NCI-H1694 (cell line): ENCODE measurements at regions not wholly inside any gene's neighbourhood (a gene's known extent, or its start where the extent isn't known, plus 50 kb on each side); places are given as distances from the start of the nearest gene placed in this dataset.
"Not testable (repeated sequence)": the region's sequence is repeated elsewhere in the genome, so short reads cannot be mapped to it uniquely, and the experiment has no call there.

Experiments
- DNase-seq: peaks from one replicate; lab custom pipeline; 2025; lab: John Stamatoyannopoulos, UW

DNA sequence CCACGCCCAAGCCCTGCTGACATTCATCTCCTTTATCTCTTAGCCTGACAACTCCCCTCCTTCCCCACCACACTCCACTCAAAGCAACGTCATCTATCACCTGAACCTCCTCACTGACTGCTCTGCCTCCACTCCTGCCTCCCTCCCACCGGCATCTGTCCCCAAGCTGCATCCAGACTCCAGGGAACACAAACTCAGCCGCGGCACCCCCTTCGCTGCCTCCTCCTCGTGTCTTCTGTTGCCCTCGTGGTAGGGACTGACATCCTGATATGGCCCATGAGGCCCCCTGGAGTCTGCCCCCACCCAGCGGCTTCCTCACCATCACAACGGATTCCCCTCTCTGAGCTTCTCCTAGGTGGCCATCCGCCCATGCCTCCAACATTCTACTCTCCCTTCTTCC is 101.0 kb upstream of the TAS2R1 start:
- no peak for DNase-seq

DNA sequence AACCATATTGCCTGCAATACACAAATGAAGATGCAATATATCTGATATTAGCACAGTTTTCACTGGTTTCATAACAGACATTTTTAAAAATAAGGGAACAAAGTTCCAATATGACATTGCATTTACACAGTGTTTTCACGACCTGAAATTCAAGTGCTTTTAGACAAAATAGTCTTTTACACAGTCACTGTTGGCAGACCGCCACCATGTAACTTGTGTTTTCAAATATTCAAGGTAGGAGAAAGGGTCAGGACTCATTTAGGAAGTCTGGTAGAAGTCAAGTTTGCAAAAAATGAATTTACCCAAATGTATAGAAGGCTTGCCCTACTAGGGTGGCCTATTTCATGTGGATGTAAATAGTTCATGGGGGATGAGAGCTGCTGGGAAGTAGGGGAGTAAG is 98.1 kb upstream of the TAS2R1 start:
- no peak for DNase-seq

DNA sequence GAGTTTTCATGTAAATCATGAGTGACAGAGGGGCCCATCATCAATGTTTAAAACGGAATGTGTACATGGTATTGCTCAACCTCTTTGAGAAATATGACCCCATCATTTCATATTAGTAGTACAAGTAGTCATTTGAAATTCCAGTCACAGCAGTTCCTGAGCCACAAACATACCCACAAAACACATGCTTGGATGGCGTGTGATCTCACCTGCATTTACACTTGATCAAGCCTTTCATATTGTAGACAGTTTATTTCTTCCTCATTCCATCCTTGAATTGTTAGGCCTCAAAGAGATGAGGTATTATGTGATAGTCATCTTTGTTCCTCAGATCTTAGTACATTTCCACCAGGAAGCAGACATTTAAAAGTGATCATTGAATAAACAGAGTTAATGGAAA is 96.8 kb upstream of the TAS2R1 start:
- DNase-seq = no peak

DNA sequence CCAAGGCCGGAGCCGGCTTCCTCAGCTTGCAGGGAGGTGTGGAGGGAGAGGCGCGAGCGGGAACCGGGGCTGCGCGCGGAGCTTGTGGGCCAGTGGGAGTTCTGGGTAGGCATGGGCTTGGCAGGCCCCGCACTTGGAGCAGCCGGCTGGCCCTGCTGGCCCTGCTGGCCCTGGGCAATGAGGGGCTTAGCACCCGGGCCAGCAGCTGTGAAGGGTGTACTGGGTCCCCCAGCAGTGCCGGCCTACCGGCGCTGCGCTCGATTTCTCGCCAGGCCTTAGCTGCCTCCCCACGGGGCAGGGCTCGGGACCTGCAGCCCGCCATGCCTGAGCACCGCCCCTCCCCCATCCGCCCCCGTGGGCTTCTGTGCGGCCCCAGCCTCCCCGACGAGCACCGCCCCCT is 95.1 kb upstream of the TAS2R1 start:
- DNase-seq = not testable (repeated sequence)

DNA sequence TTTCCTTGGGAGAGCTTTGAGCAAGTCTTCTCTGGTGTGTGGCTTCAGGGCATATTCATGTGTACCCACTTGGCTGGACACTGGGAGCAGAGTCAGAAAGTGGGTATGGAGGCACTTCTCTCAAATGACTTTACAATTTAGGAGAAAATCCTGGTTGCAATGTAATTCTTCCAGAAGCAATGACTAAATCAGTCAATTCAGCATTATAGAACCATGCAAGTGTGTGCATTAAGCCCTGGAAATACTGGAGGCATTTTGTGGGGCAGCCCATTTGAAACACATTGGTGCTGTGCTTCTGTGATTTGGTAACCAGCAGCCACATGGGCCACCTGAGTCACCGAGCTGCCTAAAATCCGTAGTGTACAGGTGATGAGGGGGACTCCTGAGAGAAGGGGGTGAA is 94.6 kb upstream of the TAS2R1 start:
- DNase-seq = no peak

DNA sequence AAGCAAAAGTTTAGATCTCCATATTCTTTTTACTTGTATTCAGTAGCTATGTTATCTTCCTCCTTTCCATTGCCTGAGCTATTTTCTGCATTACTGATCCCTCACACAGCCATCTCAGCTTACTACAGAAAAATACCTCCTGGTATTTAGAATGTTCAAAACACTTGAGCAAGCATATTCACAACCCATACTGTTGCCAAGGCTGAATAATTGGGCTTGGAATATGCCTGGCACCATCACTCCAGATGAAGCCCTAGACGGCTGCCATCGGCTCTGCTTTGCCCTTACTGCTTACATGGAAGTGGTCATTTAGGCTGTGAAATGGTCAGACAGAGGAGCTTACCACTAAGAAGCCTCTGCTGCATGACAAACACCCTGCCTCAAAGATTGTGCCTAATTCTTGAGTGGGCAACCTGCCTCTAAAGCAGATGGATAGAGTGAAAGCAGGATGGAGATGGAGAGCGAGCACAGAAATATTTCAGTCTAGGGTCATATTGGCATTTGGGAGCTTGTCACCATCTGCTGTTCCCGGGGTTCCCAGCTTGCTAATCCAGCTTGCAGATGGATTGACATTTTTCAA is 92.5 kb upstream of the TAS2R1 start:
- DNase-seq = no peak

DNA sequence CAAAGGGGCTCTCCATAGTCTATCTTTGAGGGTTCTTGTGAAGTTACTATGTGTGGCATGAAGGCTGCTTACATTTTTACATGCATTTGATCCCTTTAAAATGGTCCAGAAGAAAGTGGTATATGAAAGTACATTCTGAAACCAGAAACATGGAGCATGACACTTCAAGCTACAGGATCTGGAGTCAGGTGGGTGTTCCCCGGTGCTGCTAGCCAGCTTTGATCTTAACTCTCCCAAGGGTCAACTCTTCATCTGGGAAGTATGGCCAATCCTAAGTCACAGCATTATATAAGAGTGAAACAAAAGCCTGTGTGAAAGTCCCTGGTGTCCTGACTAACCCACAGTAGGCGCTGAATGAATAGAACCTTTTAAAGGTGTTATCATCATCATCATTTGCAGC is 91.0 kb upstream of the TAS2R1 start:
- DNase-seq = no peak

DNA sequence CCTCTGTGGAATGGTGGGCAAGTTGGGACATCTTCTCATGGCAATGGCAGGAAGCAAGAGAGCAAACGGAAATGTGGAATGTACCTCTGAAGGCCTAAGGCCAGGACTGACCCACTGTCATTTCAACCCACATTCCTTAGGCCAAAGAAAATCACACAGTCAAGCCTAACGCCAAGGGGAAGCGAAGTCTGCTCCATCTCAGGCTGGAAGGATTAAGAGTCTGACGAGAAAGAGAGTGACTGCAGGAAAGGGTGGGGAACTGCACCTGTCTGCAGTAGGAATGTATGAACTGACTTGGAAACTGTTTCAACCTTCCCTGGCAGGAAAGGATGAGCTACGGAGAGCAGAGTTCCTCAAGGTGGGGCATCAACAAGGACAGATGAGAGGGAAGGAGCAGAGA is 90.2 kb upstream of the TAS2R1 start:
- no peak for DNase-seq

DNA sequence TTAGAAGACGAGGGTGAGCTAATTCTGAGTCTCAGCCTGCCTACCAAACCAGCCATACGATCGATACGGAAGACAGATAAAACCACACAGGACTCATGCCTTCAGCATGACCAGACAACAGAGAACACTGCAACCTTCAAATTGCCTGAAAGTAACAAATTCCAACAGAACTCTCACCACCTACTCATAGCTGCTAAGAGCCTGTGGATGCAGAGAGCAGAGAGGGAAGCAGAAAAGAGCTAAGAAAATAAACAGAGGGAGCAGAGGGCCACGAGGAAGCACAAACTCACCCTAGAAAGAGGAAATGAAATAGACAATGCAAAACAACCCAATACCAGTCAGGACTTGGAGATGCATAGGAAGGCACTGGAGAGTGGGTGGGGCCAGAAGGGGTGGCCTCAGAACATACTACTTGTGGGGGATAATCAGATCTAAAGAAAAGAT is 86.7 kb upstream of the TAS2R1 start:
- no peak for DNase-seq

DNA sequence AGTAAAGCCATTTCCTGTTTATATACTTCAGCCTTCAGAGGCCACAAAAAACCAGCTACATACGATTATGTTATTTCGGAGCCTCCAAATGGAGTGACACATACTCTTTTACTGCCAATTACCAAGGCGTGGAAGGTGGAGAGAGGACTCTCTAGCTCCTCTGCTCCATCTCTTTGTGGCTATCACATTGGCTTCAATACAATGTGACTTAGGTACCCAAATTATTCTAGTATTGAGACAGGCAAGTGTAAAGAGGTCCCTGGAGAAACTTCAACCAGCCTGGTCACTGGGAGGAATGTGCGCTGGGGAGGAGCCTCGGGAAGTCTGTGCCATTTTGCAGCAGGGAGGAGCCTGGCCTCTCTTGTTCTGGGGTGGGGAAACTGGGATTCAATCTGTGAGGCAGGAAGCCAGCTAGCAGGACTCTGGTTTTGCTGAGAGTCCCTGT is 85.8 kb upstream of the TAS2R1 start:
- no peak for DNase-seq

DNA sequence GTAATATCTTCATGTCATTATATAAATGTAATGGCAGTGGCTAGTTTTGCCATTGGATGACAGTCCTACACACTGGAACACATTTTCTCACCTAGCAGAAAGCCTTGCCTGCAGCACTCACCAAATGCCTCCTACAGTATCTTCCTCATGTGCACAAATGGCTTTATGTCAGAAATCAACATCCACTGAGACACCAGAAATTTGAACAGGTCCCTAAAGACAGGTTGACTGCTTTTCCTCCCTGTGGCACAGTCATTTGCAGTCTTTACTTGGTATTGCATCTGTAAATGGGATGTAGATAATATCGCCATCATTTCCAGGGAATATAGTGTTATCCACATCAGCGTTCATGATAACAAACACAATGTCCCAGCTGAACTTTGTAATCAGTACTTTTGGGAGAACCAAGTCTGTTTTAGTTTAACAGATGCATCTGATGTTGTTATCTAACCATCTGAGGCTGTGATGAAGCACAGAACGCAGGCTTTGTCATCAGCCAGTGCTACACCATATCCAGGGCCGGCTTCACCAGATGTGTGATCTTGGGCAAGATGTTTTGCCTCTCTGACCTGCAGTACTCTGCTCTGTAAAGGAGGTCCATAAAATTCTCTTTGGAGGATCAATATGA is 83.9 kb upstream of the TAS2R1 start:
- DNase-seq = no peak

DNA sequence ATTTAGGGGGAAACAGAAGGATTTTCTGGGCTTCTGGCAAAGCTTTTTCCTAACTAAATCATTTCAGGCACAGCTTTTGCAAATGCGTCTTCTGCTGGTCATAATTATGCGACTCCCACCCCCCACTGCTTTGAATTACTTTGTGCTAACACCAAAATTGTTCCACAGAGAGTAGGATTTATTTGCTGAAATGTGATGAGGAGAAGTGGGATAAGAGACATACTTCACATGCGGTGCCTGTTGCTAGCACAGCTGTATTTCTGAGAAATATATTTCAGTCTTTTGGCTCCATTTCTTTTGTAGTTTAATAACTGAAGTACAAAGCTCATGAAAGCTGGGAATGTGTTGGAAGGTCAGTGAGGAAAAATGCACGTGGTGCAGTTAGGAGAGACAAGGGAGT is 83.2 kb upstream of the TAS2R1 start:
- DNase-seq = no peak

DNA sequence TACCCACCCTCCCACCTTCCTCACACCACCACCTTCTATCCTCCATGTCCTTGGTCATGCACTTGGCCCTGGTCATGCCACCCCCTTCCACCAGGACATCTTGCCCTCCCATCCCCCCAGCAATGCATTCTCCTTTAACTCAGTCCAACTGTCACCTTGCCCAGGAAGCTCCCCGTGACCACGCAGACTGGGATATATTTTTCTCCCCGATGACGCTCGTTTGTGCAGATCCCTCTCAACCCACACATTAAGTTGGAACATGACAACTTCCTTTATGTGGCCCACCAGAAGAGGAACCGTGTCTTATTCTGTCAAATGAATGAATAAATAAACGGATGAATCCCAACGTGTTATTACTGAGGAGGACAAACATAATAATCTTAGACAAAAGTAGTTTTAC is 82.8 kb upstream of the TAS2R1 start:
- DNase-seq = no peak

DNA sequence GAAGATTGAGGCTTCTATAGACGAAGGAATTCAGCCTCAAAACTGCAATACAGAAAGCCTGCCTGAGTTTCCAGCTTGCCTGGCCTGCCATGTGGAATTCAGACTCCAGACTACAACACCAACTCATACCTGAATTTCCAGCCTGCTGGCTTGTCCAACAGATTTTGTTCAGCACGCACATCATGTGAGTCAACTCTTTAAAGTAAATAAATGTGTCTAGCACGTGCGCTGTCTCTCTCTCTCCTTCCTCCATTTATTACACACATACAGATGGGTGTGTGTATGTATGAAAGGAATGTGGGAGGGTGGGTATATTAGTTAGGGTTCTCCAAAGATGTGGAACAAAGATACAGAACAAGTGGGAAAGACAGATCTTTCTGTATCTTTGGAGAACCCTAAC is 82.4 kb upstream of the TAS2R1 start:
- no peak for DNase-seq

DNA sequence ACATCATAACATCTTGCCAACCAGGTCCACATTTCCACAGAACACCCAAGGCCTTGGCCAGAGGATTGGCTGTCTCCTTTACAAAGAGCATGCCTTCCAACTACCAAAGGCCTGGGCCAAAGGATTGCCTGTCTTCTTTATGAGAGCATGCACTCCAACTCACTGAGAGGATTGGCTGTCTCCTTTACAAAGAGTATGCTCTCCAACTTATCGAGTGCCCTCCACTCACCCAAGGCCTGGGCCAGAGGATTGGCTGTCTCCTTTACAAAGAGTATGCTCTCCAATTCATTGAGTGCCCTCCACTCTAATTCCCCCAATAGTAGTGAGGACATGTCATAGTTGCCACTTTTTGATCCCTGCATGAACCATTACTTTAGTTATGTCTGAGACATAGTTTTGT is 79.9 kb upstream of the TAS2R1 start:
- no peak for DNase-seq

DNA sequence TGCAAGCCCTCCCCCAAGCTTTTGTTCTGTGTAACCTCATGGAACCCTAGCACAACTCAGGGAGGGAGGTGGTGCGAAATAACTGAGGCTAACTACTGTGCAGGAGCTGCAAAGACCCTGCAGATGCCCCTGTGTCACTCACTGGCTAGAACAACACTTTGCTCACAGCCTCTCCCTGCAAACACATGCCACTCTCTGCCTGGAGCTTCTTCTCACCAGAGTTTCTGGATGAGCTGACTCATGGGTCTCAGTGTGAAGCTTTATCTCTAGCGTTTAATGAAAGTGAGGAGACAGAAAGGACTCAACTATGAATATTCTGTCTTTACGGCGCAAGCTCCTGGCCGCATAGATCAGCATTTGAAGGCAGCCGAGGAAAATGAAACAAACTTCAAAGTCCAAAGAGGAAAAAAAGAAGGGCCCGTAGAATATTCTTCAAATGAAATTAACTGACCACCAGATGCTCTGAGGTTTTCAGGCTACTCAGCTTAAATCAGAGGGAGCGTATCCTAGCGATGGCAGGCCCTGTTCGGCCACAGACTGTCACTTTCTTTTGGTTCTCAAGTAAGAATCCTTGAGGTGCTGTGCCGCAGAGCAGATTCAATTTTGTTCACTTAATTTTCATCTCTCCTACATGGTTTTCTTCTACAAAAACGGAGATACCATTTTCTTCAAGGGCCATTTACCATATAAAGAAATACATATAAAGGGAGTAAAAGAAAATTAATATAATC is 77.7 kb upstream of the TAS2R1 start:
- DNase-seq = no peak

DNA sequence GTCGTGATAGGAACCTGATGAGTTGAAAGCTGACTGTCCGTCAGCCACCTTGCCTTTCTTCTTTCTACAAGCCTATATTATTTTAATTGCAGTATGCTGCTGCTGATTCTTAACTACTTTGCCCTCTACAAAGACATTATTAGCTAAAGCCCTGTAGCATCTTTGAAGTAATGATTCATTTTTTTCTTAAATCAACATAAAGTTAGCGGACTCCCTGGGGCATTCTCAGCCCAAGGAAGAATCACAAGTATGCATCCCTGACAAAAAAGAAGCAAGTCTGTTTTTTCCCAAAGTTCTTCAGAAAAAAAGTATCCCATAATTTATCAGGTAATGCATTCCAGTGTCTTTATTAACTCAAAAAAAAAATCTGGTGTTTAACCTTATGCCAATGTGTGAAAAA is 69.5 kb upstream of the TAS2R1 start:
- no peak for DNase-seq

DNA sequence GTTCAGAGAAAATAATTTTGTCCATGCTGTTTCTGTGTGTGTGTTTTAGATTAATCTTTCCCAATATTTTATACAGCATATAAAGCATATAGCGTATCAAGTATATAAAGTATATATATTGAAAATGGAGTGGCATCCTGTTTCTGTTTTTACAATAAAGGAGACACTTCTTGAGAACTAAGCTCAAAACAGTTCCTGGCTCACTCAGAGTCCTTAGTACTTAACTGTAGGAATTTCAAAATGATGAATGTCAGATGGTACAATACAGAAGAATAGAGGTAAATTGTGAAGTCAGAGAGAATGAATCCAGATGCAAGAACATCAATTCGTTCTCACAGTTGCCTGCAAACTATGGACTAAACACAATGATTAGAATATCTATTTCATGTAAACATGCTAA is 68.7 kb upstream of the TAS2R1 start:
- no peak for DNase-seq

DNA sequence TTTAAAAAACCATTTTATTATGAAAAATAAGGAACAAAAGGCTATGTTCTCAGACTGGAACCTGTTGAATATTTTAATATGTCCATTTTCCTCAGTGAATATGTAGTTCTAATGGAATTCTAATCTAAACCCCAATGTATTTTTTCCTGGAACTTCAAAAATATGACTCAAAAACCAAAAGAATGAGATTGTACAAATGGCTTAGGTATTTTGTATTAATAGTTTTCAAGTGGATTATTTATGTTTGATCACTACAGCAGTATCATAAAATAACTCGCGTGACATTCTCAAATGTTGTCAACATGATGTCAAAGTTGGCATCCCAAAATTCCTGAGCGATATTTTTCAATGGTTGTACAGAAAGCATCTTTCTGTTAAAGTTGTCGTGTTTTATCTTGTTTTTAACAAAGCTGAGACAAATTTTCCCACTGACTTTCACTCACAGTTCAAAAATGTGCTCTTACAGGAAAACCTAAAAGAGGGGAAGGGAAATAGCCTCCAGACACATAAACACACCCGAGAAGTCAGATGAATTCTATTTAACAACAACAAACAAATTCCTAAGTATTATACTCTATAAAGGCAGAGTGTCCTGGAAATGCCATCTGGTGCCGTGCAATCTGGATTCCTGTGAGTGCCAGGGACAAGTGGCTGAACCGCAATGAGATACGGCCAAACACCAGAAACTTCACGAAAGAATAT is 68.1 kb upstream of the TAS2R1 start:
- DNase-seq = no peak

DNA sequence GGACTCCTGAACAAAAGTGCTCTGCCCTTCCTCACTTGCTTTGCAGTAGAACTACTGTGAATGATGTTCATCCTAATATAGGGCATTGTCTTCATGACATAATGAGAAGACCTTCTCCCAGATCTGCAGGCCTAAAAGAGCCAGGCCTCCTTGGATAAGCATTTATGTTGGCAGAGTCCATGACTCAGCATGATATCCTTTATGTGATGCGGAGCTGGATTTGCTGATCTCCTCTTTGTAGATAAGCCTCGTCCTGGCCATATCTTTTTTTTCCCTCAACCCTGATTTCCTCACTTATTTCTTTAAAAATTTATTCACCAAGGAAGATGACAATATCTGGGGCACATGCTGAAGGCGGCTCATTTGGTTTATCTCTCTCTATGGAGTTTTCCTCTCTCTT is 62.4 kb upstream of the TAS2R1 start:
- no peak for DNase-seq

DNA sequence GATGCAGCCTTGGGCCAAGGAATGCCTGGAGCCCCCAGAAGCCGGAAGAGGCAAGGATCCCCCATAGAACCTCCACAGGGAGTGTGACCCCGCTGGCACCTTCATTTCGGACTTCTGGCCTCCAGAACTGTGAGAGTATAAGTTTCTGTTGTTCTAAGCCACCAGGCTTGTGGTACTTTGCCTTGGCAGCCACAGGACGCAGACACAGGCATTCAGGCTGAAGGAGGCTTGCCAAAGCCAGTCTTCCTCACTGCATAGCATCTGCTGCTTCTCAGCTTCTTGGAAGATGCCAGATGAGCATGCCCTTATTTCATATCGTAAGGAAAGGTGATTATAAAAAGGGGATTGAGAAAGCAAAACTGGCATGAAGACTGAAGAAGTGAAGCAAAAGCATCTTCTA is 61.1 kb upstream of the TAS2R1 start:
- DNase-seq = no peak

DNA sequence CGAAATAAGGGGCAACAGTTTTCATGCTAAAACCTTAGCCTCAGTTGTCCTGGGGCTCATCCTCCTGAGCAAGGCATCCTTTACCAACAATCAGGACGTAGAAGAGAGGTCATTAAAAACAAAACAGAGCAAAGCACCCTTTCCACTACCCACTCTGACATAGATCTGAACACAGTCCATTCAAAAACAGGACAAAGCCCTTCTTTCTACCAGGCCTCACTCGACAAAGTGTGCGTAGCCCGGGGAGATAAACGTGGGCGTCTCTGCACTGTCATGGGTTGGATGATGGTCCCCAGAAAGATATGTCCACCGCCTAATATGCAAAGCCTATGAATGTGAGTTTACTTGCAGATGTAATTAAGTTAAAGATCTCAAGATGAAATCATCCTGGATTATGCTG is 60.6 kb upstream of the TAS2R1 start:
- no peak for DNase-seq

DNA sequence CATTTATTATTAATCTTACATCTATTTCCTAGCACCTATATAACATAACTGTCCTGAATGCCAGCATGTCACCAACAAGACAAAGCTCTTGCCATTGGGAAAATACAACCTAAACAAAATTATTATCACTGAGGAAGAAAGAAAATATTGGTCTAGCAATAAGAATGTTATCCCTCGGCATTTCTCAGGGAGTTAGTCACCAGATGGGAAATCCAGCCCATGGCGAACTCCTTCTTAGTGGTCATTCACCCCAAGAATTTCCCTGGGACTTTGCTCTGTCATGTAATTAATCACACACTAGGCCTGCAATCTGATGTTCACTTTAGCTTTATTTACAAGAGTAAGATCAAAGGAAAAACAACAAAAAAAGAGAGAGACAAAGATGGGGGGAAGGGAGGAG is 56.1 kb upstream of the TAS2R1 start:
- no peak for DNase-seq
